Stomach smooth muscle (tissue), 2 donors: ENCODE measurements at regions not wholly inside any gene's neighbourhood (a gene's known extent, or its start where the extent isn't known, plus 50 kb on each side); places are given as distances from the start of the nearest gene placed in this dataset.

Experiments used
- H3K27ac ChIP-seq: one replicate; pipeline ENCODE4 v1.7.0; 2013; ENCODE audit warnings: mild to moderate bottlenecking, low read length, inconsistent platforms
- H3K27me3 ChIP-seq, 2 donors: one replicate each; pipeline ENCODE4 v1.7.0; 2013; ENCODE audit warnings: low read length in 2 of 2; ENCODE audit not compliant: insufficient read depth in 2 of 2, control insufficient read depth in 1 of 2
- H3K36me3 ChIP-seq, 2 donors: one replicate each; pipeline ENCODE4 v1.7.0; 2013; ENCODE audit warnings: low read length in 2 of 2; ENCODE audit not compliant: control insufficient read depth in 2 of 2, insufficient read depth in 2 of 2
- H3K4me1 ChIP-seq: one replicate; pipeline ENCODE4 v1.7.0; 2013; ENCODE audit warnings: low read length; ENCODE audit not compliant: control insufficient read depth, insufficient read depth
- H3K4me3 ChIP-seq, 2 donors: one replicate each; pipeline ENCODE4 v1.7.0; 2013; ENCODE audit warnings: low read length in 2 of 2
- H3K9ac ChIP-seq, 2 donors: one replicate each; pipeline ENCODE4 v1.7.0; 2013; ENCODE audit warnings: low read length in 2 of 2, mild to moderate bottlenecking in 1 of 2
- H3K9me3 ChIP-seq, 2 donors: one replicate each; pipeline ENCODE4 v1.7.0; 2013; ENCODE audit warnings: low read length in 2 of 2; ENCODE audit not compliant: control insufficient read depth in 2 of 2
- donor health status: healthy.
- donor health status: Pancreatic carcinoma.

DNA sequence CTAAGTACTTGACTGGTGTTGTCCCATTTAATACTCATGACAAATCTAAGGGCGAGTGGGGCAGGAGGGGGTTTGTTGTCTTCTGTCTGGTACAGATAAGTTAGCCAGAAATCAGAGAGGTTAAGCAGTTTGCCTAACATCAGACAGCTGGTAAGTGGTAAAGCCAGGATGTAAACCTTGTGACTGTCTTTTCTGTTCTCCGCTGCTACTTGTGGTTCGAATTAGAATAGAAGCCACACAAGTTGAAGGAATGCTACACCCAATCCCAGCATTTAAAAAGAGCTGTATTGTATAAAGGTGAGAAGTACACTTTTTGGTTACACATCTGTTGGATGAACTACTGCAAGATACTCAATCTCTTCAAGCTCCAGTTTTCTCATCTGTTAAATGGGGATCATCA lies 474.7 kb upstream of the SUCLG2 start:
- H3K36me3 ChIP-seq, result no peaks in the 10 kb centered on the region
- H3K4me1 ChIP-seq, result no peaks in the 10 kb centered on the region
- H3K4me3 ChIP-seq, result no peak overlapping the region
- no peak overlapping the region for H3K27ac ChIP-seq
- no peaks in the 10 kb centered on the region for H3K9me3 ChIP-seq
- H3K9ac ChIP-seq, result no peak overlapping the region
- H3K27me3 ChIP-seq, result no peaks in the 10 kb centered on the region

DNA sequence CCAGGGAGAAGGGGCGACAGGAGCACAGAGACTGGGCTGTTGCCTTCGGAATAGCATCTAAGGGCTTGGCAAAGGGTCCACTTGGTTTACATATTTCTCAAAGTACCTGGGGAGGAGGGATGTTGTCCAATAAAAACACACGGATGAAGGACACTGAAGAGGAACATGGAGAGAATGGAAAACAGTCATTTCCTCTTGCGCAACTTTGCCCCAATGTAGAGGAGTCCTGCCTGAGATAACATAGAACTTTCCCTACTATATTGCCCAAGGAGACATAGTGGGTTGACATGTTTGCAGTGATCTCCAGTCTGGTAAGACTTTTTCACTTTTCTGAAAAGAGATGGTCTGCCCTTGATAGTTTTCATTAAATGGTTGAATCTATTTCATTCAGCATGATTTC lies 468.8 kb upstream of the SUCLG2 start:
- H3K27me3 ChIP-seq, result no peaks in the 10 kb centered on the region
- H3K9me3 ChIP-seq, result no peaks in the 10 kb centered on the region
- H3K4me3 ChIP-seq, result no peak overlapping the region
- no peaks in the 10 kb centered on the region for H3K36me3 ChIP-seq
- H3K9ac ChIP-seq, result no peak overlapping the region
- H3K27ac ChIP-seq, result no peak overlapping the region
- no peaks in the 10 kb centered on the region for H3K4me1 ChIP-seq

DNA sequence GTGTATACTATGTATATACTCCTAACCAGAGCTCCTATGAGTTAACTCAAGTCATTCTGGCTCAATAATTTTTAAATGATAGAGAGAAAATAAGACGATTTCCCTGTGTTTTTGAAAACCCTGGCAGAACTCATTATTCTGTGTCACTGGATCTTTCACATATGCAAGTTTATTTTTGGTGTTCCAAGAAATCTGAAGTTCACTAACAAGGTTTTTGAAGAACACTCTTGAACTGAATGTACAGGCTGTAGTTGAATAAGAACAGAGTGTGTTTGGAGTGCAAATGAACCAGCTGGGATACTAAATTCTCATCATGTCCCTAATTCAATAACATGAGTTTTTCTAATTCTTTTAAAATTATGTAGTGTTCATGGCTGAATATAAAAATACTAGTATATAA lies 466.9 kb upstream of the SUCLG2 start:
- no peaks in the 10 kb centered on the region for H3K9me3 ChIP-seq

DNA sequence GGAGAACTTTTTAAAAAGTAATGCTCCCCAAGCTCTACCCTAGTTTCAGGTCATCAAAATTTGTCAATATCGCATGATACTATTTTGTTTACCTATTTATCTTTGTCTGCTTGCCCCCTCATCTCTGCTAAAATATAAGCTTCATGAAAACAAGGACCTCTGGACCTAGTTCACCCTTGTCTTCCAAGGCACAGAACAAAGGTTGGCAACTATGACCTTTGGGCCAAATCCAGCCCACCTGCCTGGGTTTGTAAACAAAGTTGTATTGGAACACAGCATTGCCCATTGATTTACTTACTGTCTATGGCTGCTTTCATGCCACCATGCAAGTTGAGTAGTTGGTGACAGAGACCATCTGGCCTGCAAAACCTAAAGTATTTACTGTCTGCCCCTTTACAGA lies 462.2 kb upstream of the SUCLG2 start:
- Histone ChIP-seq H3K27ac (no peak overlapping the region), H3K4me3 (no peak overlapping the region), H3K9me3 (no peaks in the 10 kb centered on the region), H3K36me3 (no peaks in the 10 kb centered on the region), H3K27me3 (no peaks in the 10 kb centered on the region), H3K9ac (no peak overlapping the region), H3K4me1 (no peaks in the 10 kb centered on the region)

More for the DNA sequence above, 466.9 kb upstream of the SUCLG2 start:
- Histone ChIP-seq H3K27me3 (no peaks in the 10 kb centered on the region), H3K4me1 (no peaks in the 10 kb centered on the region), H3K4me3 (no peak overlapping the region), H3K9ac (no peak overlapping the region), H3K36me3 (no peaks in the 10 kb centered on the region), H3K27ac (no peak overlapping the region)

DNA sequence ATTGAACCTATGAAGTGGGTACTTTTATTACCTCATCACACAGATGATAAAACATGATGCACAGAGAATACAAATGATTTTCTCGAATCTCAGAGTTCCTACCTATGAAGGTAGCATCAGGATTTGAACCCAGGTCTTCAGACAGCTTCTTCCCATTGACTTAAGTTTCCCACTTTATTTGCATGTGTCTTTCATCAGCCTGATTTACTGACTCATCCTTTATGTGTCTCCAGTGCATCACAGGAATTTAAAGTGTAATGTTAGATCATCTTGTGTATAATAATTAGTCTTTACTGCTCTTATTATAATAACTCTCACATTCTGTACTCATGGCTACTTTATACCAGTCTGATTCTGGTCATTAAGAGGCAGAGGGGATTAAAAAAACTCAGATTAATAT lies 449.4 kb upstream of the SUCLG2 start:
- no peaks in the 10 kb centered on the region for H3K36me3 ChIP-seq
- H3K27me3 ChIP-seq, result no peaks in the 10 kb centered on the region
- H3K27ac ChIP-seq, result no peak overlapping the region
- H3K9ac ChIP-seq, result no peak overlapping the region
- H3K9me3 ChIP-seq, result no peaks in the 10 kb centered on the region
- H3K4me1 ChIP-seq, result no peaks in the 10 kb centered on the region
- no peak overlapping the region for H3K4me3 ChIP-seq

DNA sequence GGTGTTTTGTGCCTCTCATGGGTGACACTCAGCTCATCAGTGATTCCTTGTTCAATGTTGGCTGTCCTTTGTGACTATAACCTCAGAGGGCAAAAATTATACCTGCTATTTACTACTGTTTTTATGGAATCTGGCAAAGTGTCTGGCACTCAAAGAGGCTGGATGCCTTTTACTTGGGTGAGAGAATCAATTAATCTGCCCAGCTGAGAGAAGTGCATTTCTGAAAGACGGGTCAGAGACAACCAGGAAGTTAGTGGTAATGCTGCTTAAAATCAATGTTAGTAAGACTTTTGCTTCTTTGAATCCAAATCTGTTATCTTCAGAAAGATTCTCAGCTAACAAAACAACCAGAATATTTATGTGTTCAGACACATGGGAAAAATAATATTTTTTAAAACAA lies 436.2 kb upstream of the SUCLG2 start:
- H3K27ac ChIP-seq, result no peak overlapping the region
- no peak overlapping the region for H3K9ac ChIP-seq
- H3K9me3 ChIP-seq, result no peaks in the 10 kb centered on the region
- no peaks in the 10 kb centered on the region for H3K27me3 ChIP-seq
- no peak overlapping the region for H3K4me3 ChIP-seq
- no peaks in the 10 kb centered on the region for H3K4me1 ChIP-seq
- H3K36me3 ChIP-seq, result no peaks in the 10 kb centered on the region

DNA sequence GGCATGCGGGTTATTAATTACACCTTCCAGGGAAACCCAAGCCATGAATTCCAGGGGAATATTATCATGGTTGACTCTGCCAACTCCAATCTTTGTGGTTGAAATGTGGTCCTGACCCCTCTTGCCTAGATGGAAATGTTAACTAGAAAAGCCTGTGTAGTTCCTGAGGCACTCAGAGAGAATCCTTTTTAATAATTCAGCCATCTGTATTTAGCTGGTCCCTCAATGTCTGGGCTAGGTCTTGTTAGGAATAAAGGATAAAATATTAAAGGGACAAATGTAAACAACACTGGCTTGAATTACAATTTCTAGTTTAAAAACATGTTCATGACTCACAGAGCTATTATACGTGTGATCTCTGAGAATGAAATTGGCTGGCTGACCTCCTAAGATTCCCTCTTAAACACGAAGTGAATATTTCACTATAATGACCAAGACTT lies 435.2 kb upstream of the SUCLG2 start:
- Histone ChIP-seq H3K4me3 (no peak overlapping the region), H3K9ac (no peak overlapping the region), H3K4me1 (no peaks in the 10 kb centered on the region), H3K27me3 (no peaks in the 10 kb centered on the region), H3K36me3 (no peaks in the 10 kb centered on the region), H3K9me3 (no peaks in the 10 kb centered on the region), H3K27ac (no peak overlapping the region)

DNA sequence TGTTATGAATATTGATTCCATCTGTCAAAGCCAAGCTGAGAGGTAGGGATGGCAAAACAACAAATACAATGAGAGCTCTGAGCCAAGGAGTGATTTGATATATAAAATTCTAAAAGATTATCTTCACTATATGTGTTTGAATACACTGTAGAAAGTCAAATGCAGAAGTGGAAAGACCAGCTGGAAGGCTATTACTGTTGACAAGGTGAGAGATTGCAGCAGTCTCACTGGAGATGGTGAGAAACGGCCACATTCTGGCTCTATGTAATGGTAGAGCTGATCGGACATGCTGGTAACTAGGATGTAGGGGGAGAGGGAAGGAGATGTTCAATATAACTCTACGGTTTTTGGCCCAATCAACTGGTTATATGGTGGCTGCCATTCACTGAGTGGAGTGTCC lies 434.2 kb upstream of the SUCLG2 start:
- Histone ChIP-seq H3K36me3 (no peaks in the 10 kb centered on the region), H3K9ac (no peak overlapping the region), H3K27me3 (no peaks in the 10 kb centered on the region), H3K4me1 (no peaks in the 10 kb centered on the region), H3K4me3 (no peak overlapping the region), H3K9me3 (no peaks in the 10 kb centered on the region), H3K27ac (no peak overlapping the region)

DNA sequence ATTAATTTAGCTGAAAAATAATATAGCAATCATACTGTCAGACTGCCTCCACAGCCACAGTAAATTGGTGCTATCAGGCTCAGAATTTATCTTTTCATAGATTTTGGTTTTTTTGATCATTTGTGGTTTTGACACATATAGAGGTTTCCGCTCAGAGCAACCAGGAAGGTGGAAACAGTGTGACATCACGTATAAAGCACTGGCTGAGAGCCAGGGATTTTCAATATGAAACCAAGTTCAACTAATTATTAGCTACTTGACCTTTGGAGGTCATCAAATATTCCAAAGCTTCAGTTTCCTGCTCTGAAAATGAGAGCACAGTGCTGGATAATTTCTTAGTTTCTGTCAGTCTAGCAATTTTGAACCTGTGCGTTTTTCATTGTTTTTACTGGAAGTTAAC lies 433.8 kb upstream of the SUCLG2 start:
- Histone ChIP-seq H3K9me3 (no peaks in the 10 kb centered on the region), H3K4me3 (no peak overlapping the region), H3K9ac (no peak overlapping the region), H3K27ac (no peak overlapping the region), H3K27me3 (no peaks in the 10 kb centered on the region), H3K36me3 (no peaks in the 10 kb centered on the region), H3K4me1 (no peaks in the 10 kb centered on the region)

DNA sequence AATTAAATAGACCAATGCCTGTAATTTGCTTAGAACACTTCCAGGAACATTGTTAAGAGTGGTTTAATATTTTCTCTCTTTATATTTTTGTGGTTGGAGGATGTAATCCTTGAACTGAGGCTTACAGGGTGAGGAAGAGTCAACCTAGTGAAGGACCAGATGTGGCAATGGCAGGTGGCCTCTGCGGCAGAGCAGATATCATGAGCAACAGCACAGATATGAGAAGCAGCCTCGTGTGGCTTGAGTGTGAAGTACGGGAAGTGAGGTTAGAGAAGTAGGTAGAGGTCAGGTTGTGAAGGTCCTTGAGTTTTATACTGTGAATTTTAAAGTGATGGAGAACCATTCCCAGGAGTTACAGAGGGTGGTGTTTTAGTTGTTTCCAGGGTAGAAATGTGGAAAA lies 417.6 kb upstream of the SUCLG2 start:
- Histone ChIP-seq H3K27me3 (no peaks in the 10 kb centered on the region), H3K27ac (no peak overlapping the region), H3K36me3 (no peaks in the 10 kb centered on the region), H3K4me1 (no peaks in the 10 kb centered on the region), H3K9me3 (peaks cover 2 to 6% of the 10 kb centered on the region in 2 donors), H3K4me3 (no peak overlapping the region), H3K9ac (no peak overlapping the region)

DNA sequence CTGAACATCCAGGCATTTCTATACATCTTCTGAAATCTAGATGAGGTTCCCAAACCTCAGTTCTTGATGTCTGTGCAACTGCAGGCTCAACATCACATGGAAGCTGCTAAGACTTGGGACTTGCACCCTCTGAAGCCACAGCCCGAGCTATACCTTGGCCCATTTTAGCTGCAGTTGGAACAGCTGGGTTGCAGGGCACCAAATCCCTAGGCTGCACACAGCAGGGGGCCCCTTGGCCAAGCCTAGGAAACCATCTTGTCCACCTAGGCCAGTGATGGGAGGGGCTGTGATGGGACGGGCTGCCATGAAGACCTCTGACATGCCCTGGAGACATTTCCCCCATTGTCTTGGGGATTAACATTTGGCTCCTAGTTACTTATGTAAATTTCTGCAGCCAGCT lies 415.8 kb upstream of the SUCLG2 start:
- no peaks in the 10 kb centered on the region for H3K36me3 ChIP-seq
- H3K27me3 ChIP-seq, result no peaks in the 10 kb centered on the region
- no peak overlapping the region for H3K27ac ChIP-seq
- H3K4me3 ChIP-seq, result no peak overlapping the region
- peaks cover 2 to 6% of the 10 kb centered on the region in 2 donors for H3K9me3 ChIP-seq
- H3K9ac ChIP-seq, result no peak overlapping the region
- H3K4me1 ChIP-seq, result no peaks in the 10 kb centered on the region

DNA sequence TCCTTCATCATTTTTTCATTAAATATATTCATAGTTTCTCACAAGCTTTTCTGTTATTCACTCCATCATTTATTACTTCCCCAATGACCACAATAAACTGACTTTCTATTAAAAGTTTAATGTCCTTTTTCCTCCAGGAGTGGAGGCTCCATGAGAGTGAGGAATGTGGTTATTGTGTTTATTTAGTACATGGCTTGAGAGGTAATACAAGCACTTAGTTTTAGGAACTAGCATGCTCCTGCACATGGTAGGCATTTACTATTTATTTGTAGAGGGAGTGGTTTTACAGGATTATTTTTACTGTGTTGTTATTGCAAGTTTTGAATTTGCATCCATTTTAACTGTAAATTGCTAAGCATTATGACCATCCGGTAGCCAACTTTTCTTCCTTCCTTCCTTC lies 412.9 kb upstream of the SUCLG2 start:
- Histone ChIP-seq H3K9ac (no peak overlapping the region), H3K27ac (no peak overlapping the region), H3K4me3 (no peak overlapping the region), H3K36me3 (no peaks in the 10 kb centered on the region), H3K9me3 (peaks cover 2 to 3% of the 10 kb centered on the region in 2 donors), H3K4me1 (no peaks in the 10 kb centered on the region), H3K27me3 (no peaks in the 10 kb centered on the region)
